CD4-positive, CD25-positive, alpha-beta regulatory T cell (primary cell): ENCODE measurements at regions not wholly inside any gene's neighbourhood (a gene's known extent, or its start where the extent isn't known, plus 50 kb on each side); places are given as distances from the start of the nearest gene placed in this dataset.

Source experiments
- ATAC-seq, 2 donors: fragments of 150-1000 bp; cut with Tn5 transposase; one replicate each; pipeline ENCODE4 v1.10.0; 2021; ENCODE audit warnings: low read depth in 2 of 2, moderate number of reproducible peaks in 2 of 2, moderate library complexity in 1 of 2
- DNase-seq, 3 donors: peaks; one replicate each; pipeline versions ENCODE4 v3.0.0 to v3.0.0-alpha.2; 2012 to 2022; ENCODE audit warnings: mixed read lengths in 1 of 3
- H3K27ac ChIP-seq: one replicate; pipeline ENCODE4 v1.7.0; 2013; ENCODE audit warnings: mild to moderate bottlenecking, low read length; ENCODE audit not compliant: insufficient read depth, poor library complexity, severe bottlenecking
- H3K27me3 ChIP-seq: one replicate; pipeline ENCODE4 v1.7.0; 2013; ENCODE audit warnings: low read length; ENCODE audit not compliant: control insufficient read depth, insufficient read depth
- H3K36me3 ChIP-seq: one replicate; pipeline ENCODE4 v1.7.0; 2013; ENCODE audit warnings: mild to moderate bottlenecking, low read length, moderate library complexity; ENCODE audit not compliant: control insufficient read depth, insufficient read depth
- H3K4me1 ChIP-seq: 2 replicates; pipeline ENCODE4 v1.7.0; 2013; ENCODE audit warnings: mild to moderate bottlenecking, low read length; ENCODE audit not compliant: insufficient read depth, control insufficient read depth, poor library complexity, severe bottlenecking
- H3K4me3 ChIP-seq: one replicate; pipeline ENCODE4 v1.7.0; 2013; ENCODE audit warnings: low read depth, mild to moderate bottlenecking, low read length, moderate library complexity
- H3K9me3 ChIP-seq, 2 experiments: 1 replicate in 1 of 2; 2 replicates in 1 of 2; pipeline ENCODE4 v1.7.0; 2013; ENCODE audit warnings: low read length in 2 of 2, mild to moderate bottlenecking in 1 of 2, moderate library complexity in 1 of 2; ENCODE audit not compliant: control insufficient read depth in 2 of 2
- H3K27ac Mint-ChIP-seq, 3 donors: one replicate each; pipeline ENCODE4 v1.8.0; 2020 to 2022; ENCODE audit warnings: mild to moderate bottlenecking in 3 of 3, mixed read lengths in 3 of 3, moderate library complexity in 2 of 3
- H3K27me3 Mint-ChIP-seq: one replicate; pipeline ENCODE4 v1.8.0; 2022; ENCODE audit warnings: mild to moderate bottlenecking, mixed read lengths
- H3K36me3 Mint-ChIP-seq: one replicate; pipeline ENCODE4 v1.8.0; 2020; ENCODE audit warnings: mixed read lengths
- H3K4me1 Mint-ChIP-seq, 4 donors: one replicate each; pipeline ENCODE4 v1.8.0; 2020 to 2022; ENCODE audit warnings: mixed read lengths in 4 of 4, mild to moderate bottlenecking in 1 of 4
- H3K4me3 Mint-ChIP-seq, 4 donors: one replicate each; pipeline ENCODE4 v1.8.0; 2020 to 2022; ENCODE audit warnings: mild to moderate bottlenecking in 4 of 4, mixed read lengths in 4 of 4, moderate library complexity in 3 of 4
- H3K9me3 Mint-ChIP-seq, 7 donors: one replicate each; pipeline ENCODE4 v1.8.0; 2020 to 2022; ENCODE audit warnings: mixed read lengths in 7 of 7, mild to moderate bottlenecking in 3 of 7, moderate library complexity in 2 of 7

DNA sequence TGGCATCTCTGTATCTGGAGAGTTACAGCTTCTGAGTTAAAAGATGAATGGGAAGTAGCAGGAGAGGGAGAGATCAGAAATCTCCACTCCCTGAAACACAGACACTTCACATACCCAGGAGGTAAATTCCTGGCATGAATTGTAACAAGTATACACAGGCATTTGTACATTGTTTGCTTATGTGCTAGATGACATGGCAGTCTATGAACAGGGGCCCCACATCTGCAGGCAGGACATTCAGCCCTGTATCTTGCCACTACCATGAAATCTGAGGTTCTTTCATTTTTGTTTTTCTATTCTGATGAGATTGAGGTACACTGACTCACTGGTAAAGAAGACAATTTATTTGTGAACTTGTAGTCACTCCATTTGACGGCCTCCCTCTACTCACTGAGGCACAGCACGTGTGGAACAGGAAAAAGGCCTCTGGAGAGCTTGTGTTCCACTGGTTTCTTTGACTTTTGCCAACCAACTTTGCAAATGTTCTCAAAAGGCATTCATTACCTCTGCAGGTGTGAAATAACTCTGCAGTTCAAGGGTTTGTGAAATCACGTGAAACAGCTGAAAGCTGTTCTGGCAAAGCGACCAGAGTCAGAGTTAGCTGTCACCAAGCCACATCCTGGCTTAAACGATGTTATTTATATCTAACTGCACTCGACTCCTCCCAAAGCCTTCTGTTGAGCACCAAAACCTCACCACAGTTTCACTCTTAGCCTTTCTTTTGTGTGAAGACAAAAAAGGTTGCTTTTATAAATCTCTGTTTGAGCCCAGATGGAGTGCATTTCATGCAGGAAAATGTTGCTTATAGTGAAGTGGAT lies 401.3 kb upstream of the CFAP20DC start:
- H3K9me3 ChIP-seq: no peaks in the 10 kb centered on the region
- H3K4me3 ChIP-seq: peak overlapping the region; percentile 75
- H3K4me1 ChIP-seq: peaks cover 53% of the 10 kb centered on the region
- Mint-ChIP-seq H3K4me1 (peaks cover 33 to 84% (median 75%) of the 10 kb centered on the region in 4 donors), H3K9me3 (peaks cover 0 to 11% (median 0%) of the 10 kb centered on the region in 7 donors), H3K27ac (peak overlapping the region; percentile 98 to 99 (median 98)), H3K36me3 (peaks cover 4% of the 10 kb centered on the region), H3K4me3 (peak overlapping the region; percentile 59 to 86 (median 80)), H3K27me3 (no peaks in the 10 kb centered on the region)
- DNase-seq (peak; percentile 43 to 97 (median 89)), ATAC-seq (peak; percentile 93 to 96)
- H3K27ac ChIP-seq: peak overlapping the region; percentile 94
- H3K27me3 ChIP-seq: no peaks in the 10 kb centered on the region
- no peaks in the 10 kb centered on the region for H3K36me3 ChIP-seq

DNA sequence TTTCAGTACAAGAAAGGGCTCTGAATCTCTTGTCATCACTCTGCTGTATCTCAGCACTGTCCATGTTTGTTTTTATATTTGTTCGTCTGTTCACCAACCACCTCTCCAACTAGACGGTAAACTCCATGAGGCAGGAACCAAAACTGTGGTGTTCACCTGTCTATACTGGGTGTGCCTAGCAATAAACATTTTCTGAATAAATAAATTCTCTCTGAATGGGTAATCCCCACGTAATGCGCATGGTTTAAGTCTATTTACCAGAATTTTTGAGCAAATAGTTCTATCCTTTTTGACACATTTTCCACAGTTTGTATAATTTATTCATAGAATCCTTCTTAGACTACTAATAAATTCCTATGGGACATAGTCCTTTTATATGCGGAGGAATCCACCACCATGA lies 400.6 kb upstream of the CFAP20DC start:
- peak overlapping the region; percentile 75 for H3K4me3 ChIP-seq
- Mint-ChIP-seq H3K36me3 (peaks cover 4% of the 10 kb centered on the region), H3K4me1 (peaks cover 37 to 90% (median 81%) of the 10 kb centered on the region in 4 donors), H3K27me3 (no peaks in the 10 kb centered on the region), H3K9me3 (peaks cover 0 to 11% (median 0%) of the 10 kb centered on the region in 7 donors), H3K27ac (peak overlapping the region; percentile 98 to 99 (median 98)), H3K4me3 (peak overlapping the region in 3 of 4 donors; percentile 52 to 86 (median 65))
- peaks cover 58% of the 10 kb centered on the region for H3K4me1 ChIP-seq
- peak overlapping the region; percentile 94 for H3K27ac ChIP-seq
- H3K27me3 ChIP-seq: no peaks in the 10 kb centered on the region
- no peaks in the 10 kb centered on the region for H3K36me3 ChIP-seq
- peak in 1 of 3 donors; percentile 20 for DNase-seq
- no peaks in the 10 kb centered on the region for H3K9me3 ChIP-seq
- ATAC-seq: no peak

GRCh38 chr3:59446775-59447465 lies 397.1 kb upstream of the CFAP20DC start:
- H3K36me3 Mint-ChIP-seq: no peaks in the 10 kb centered on the region
- peaks cover 34 to 92% (median 75%) of the 10 kb centered on the region in 4 donors for H3K4me1 Mint-ChIP-seq
- Histone ChIP-seq H3K9me3 (no peaks in the 10 kb centered on the region), H3K27me3 (no peaks in the 10 kb centered on the region), H3K4me1 (peaks cover 67% of the 10 kb centered on the region), H3K27ac (no peak overlapping the region), H3K36me3 (no peaks in the 10 kb centered on the region), H3K4me3 (no peak overlapping the region)
- no peaks in the 10 kb centered on the region for H3K27me3 Mint-ChIP-seq
- H3K4me3 Mint-ChIP-seq: peak overlapping the region in 2 of 4 donors; percentile 3 to 17
- H3K9me3 Mint-ChIP-seq: peaks cover 0 to 3% (median 0%) of the 10 kb centered on the region in 7 donors
- DNase-seq: no peak
- ATAC-seq: no peak
- H3K27ac Mint-ChIP-seq: peak overlapping the region; percentile 43 to 98 (median 98)

- Mint-ChIP-seq H3K9me3 (peaks cover 0 to 3% (median 0%) of the 10 kb centered on the region in 7 donors), H3K4me3 (peak overlapping the region in 3 of 4 donors; percentile 56 to 81 (median 77)), H3K4me1 (peaks cover 21 to 74% (median 55%) of the 10 kb centered on the region in 4 donors), H3K27ac (peak overlapping the region; percentile 96 to 98 (median 96)), H3K27me3 (no peaks in the 10 kb centered on the region), H3K36me3 (no peaks in the 10 kb centered on the region)
- Histone ChIP-seq H3K4me3 (peak overlapping the region; percentile 67), H3K27ac (peak overlapping the region; percentile 81), H3K4me1 (peaks cover 45% of the 10 kb centered on the region), H3K36me3 (no peaks in the 10 kb centered on the region), H3K27me3 (no peaks in the 10 kb centered on the region), H3K9me3 (no peaks in the 10 kb centered on the region)
- ATAC-seq (no peak), DNase-seq (no peak)
Measured at GRCh38 chr3:59444676-59445075, 394.9 kb upstream of the CFAP20DC start.

GRCh38 chr3:59444294-59444671 lies 394.5 kb upstream of the CFAP20DC start:
- H3K27me3 Mint-ChIP-seq: no peaks in the 10 kb centered on the region
- H3K36me3 ChIP-seq: no peaks in the 10 kb centered on the region
- H3K4me3 Mint-ChIP-seq: peak overlapping the region; percentile 56 to 86 (median 79)
- ATAC-seq (peak; percentile 64 to 75), DNase-seq (peak in 2 of 3 donors; percentile 41 to 75)
- peak overlapping the region; percentile 67 for H3K4me3 ChIP-seq
- H3K9me3 ChIP-seq: no peaks in the 10 kb centered on the region
- H3K36me3 Mint-ChIP-seq: no peaks in the 10 kb centered on the region
- peaks cover 21 to 70% (median 51%) of the 10 kb centered on the region in 4 donors for H3K4me1 Mint-ChIP-seq
- peak overlapping the region; percentile 81 for H3K27ac ChIP-seq
- peaks cover 41% of the 10 kb centered on the region for H3K4me1 ChIP-seq
- H3K27me3 ChIP-seq: no peaks in the 10 kb centered on the region
- H3K27ac Mint-ChIP-seq: peak overlapping the region; percentile 96 to 98 (median 96)
- peaks cover 0 to 3% (median 0%) of the 10 kb centered on the region in 7 donors for H3K9me3 Mint-ChIP-seq

GRCh38 chr3:59443618-59444293 lies 393.9 kb upstream of the CFAP20DC start:
- no peaks in the 10 kb centered on the region for H3K36me3 Mint-ChIP-seq
- H3K4me3 Mint-ChIP-seq: peak overlapping the region; percentile 56 to 86 (median 79)
- peak overlapping the region; percentile 96 to 98 (median 96) for H3K27ac Mint-ChIP-seq
- ATAC-seq (peak; percentile 32 to 57), DNase-seq (peak in 1 of 3 donors; percentile 52)
- H3K27me3 Mint-ChIP-seq: no peaks in the 10 kb centered on the region
- Histone ChIP-seq H3K9me3 (no peaks in the 10 kb centered on the region), H3K27me3 (no peaks in the 10 kb centered on the region), H3K4me3 (peak overlapping the region; percentile 67), H3K27ac (peak overlapping the region; percentile 81), H3K4me1 (peaks cover 35% of the 10 kb centered on the region), H3K36me3 (no peaks in the 10 kb centered on the region)
- H3K9me3 Mint-ChIP-seq: peaks cover 0 to 3% (median 0%) of the 10 kb centered on the region in 7 donors
- H3K4me1 Mint-ChIP-seq: peaks cover 21 to 65% (median 47%) of the 10 kb centered on the region in 4 donors

DNA sequence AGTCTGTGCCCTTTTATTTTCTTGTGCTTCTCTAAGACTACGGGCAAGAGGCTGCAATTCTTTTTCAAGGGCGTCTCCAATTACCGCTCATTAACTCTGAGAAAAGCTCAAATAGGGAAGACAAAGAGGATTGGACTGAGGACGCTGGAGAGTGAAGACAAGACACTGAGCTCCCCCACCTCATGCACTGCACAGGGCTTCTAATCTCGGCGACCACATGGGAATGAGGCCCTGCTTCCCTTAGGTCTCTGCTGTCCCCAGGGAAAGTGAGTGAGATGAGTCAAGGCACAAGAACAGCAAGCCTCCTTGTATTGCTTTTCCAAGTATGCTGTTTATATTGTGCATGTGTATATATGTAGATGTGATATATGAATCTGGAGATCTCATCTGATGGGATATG lies 392.2 kb upstream of the CFAP20DC start:
- Histone ChIP-seq H3K4me3 (no peak overlapping the region), H3K4me1 (peaks cover 33% of the 10 kb centered on the region), H3K9me3 (no peaks in the 10 kb centered on the region), H3K36me3 (no peaks in the 10 kb centered on the region), H3K27ac (no peak overlapping the region), H3K27me3 (no peaks in the 10 kb centered on the region)
- ATAC-seq (no peak), DNase-seq (no peak)
- Mint-ChIP-seq H3K27me3 (no peaks in the 10 kb centered on the region), H3K36me3 (no peaks in the 10 kb centered on the region), H3K4me3 (no peak overlapping the region), H3K4me1 (peaks cover 21 to 48% (median 36%) of the 10 kb centered on the region in 4 donors), H3K27ac (peak overlapping the region in 1 of 3 donors; percentile 74), H3K9me3 (no peaks in the 10 kb centered on the region)
